ENCODE measurements at regions not wholly inside any gene's neighbourhood (a gene's known extent, or its start where the extent isn't known, plus 50 kb on each side); places are given as distances from the start of the nearest gene placed in this dataset.

DNA sequence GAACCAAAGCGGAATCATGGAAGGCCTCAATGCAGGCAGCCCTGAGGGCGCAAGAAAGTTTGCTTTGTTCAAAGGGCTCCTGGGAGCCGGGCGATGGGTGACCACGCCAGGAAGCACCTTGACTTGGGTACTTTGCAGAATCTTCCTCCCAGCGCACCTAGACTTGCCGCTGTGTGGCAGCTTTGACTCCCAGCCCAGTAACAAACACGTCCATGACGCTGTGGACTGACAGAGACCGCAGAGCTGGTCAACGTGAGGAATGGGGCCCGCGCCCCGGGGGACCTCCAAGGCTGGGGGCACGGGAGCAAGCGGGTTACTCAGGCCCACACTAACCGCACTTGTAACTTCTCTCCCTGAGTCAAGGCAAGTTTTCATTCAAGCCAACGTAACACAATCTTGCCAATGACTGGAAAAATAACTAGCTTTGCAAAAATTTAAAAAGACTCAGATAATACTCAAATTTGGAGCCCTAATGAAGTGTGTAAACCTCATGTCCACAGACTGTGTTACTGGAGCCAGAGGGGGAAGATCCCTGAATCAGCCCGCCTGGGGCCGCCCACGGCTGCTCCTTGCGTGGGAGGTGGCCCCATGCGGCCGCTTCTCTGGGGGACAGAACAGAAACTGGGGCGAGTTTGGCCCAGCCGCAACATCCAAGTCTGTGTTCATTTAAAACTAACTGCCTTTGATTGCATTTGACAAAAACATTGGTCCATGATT lies 130.8 kb downstream of the DNAJB6 start:
- in situ Hi-C loops (cut with HindIII; ENCODE audit: low pct_unique_long_range_greater_than_20kb, low sequenced_read_pairs), result no loop called here
- TF ChIP-seq JUND (IDR thresholded peaks at IDR 0.05; ENCODE audit: low read depth), result no peak
- DNase-seq (ENCODE audit: low read depth in 1 of 2, low spot score in 1 of 2), result peak in 1 of 2 experiments; percentile 33

DNA sequence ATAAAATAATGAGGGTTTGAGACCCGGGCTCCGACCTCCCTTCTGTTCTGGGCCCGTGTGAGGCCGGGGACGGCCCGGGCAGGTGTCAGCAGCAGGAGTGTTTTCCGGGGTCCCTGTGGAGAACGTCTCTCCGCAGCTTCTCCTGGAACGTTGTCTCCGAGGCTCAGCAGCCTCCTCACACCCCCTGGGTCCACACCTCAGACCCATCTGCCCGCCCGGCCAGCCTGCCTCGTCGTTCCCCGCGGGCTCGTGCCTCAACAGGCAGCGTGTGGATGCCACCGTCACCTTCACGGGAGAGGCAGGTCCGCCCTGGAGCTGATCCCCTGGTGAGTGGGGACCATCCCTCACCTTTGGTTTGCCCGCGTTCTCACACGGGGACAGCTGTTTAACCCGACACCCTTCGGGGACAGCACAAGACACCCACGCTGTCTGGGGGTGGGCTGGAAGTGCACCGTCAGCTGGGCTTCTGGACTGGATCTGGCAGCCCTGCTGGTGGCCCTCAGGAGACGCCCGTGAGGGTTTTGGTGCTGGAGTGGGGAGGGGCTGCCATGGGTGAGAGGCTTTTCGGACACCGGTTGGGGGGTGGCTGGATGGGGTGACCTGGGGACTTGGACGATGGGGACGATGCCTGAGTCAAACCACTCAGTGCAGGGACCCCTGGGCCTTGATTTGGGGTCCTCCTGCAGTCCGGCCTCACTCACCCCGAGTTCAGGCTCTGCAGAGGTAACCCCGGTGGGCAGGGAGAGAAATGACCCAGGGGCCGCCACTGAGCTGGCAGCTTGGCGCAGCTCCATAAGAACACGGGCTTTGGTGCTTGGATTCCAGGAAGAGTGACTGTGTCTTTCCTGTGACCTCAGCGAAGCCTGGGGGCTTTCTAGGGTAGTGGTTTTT lies 131.7 kb downstream of the DNAJB6 start:
- in situ Hi-C loops (cut with HindIII; ENCODE audit: low pct_unique_long_range_greater_than_20kb, low sequenced_read_pairs), result no loop called here
- no peak for DNase-seq (ENCODE audit: low read depth in 1 of 2, low spot score in 1 of 2)
- TF ChIP-seq JUND (IDR thresholded peaks at IDR 0.05; ENCODE audit: low read depth), result no peak

DNA sequence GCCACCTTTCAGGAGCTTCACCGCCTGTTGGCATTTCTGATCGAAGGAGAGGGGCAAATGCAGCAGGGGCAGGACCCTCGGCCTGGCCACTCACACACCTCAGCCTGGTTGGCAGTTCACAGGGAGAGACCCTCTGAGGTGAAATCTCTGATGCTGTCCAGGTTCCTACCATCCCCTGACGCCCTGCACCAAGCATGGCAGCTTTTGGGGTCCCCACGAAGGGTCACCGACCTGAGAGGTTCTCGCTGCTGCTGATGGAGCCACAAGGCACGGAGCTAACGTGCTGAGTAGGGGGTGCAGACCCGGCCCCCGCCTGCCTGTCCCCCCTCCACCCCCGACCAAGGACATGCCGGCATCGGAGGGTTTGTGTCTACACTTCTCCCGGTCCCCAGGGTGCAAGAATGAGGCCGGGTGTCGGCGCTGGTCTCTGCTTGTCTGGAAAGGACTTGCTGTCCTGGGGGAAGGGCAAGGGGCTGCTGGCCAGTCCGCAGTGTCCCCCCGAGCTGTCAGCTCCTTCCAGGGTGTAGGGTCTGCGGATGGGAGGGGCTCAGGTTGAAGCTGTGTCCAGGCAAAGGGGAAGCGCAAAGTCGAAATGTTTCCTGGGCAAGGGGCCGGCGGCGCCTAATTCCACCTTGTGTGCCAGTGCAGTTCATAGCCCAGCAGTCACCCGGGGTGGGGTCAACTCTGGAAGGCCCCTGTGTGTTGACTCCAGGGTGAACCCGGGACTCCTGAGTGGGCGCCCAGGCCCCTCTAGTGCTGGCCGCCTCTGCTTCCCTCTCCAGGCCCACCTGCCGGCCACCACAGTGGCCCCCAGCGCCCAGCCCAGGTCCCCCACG lies 132.6 kb downstream of the DNAJB6 start:
- TF ChIP-seq JUND (IDR thresholded peaks at IDR 0.05; ENCODE audit: low read depth), result no peak
- in situ Hi-C loops (cut with HindIII; ENCODE audit: low pct_unique_long_range_greater_than_20kb, low sequenced_read_pairs), result no loop called here
- no peak for DNase-seq (ENCODE audit: low read depth in 1 of 2, low spot score in 1 of 2)

DNA sequence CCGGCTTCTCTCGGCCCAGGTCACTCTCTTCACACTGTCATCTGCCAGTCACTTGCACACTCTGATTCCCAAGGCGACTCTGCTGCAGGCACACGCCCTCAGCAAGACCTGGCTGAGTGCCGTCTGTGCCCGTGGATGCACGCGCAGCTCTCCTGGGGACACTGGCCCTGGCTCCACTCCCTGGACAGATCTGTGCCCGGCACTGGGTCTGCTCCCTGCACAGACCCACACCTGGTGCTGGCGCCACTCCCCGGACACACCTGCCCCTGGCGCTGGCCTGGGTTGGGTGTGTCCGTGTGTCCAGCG lies 133.2 kb downstream of the DNAJB6 start:
- in situ Hi-C loops (cut with HindIII; ENCODE audit: low pct_unique_long_range_greater_than_20kb, low sequenced_read_pairs), result no loop called here
- DNase-seq (ENCODE audit: low read depth in 1 of 2, low spot score in 1 of 2), result no peak
- TF ChIP-seq JUND (IDR thresholded peaks at IDR 0.05; ENCODE audit: low read depth), result no peak

DNA sequence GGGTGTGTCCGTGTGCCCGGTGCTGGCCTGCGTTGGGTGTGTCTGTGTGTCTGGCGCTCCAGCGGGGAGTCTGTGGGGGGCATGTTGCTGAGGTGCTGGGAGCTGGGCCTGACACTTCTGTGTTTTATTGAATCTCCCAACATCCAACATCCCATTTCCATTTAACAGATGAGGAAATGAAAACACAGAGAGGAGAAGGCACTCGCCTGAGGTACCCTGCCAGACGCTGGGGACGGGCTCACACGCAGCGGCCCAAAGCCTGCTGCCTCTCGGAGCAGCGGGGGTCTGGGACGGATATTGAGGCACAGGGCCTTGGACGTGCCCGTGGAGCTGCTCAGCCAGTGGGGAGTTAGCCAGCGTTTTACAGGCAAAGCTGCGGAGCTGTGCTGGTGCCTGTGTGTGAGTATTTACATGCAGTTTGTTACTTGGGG lies 133.9 kb downstream of the DNAJB6 start:
- DNase-seq (ENCODE audit: low read depth in 1 of 2, low spot score in 1 of 2), result no peak
- in situ Hi-C loops (cut with HindIII; ENCODE audit: low pct_unique_long_range_greater_than_20kb, low sequenced_read_pairs), result no loop called here

DNA sequence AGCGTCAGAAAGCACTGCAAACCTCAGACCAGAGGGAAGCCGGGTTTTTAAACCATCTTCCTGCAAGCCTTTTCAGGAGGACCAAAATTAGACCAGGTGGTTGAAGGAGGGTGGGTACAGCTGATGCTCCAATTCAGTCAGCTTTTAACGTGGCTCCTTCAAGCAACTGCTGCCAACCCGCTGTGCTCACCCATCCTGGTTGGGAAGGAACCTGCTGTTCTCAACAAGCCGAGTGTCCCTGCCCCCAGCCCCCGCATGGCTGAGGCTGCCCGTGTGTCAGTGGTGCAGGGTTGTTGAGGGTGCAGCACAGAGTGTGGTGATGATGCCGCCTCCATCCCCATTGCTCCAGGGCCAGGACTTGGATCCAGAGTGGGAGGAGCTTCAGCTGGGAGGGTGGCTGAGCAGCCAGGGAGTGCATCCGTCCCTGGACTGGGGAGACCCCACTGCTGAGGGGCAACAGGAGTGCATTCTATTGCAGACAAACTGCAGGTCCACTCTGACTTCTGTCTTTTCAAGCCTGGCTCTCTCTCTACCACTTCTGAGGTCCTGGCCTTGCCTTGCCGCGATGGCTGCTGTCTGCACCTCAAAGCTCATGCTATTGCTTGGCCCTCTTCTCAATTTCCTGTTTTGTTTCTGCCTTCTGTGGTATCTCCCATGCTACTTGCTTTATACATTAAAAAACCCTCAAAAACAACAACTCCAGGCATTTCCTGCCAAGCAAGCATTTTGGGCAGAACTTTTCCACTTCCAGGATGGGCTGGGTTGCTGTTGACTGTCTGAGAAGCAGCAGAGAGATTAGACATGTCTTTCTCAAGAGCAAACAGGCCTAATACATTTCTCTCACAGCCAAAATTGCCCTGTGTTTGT lies 134.7 kb downstream of the DNAJB6 start:
- TF ChIP-seq JUND (IDR thresholded peaks at IDR 0.05; ENCODE audit: low read depth), result no peak
- DNase-seq (ENCODE audit: low read depth in 1 of 2, low spot score in 1 of 2), result no peak
- in situ Hi-C loops (cut with HindIII; ENCODE audit: low pct_unique_long_range_greater_than_20kb, low sequenced_read_pairs), result no loop called here

More for the DNA sequence above, 133.9 kb downstream of the DNAJB6 start:
- no peak for TF ChIP-seq JUND (IDR thresholded peaks at IDR 0.05; ENCODE audit: low read depth)

DNA sequence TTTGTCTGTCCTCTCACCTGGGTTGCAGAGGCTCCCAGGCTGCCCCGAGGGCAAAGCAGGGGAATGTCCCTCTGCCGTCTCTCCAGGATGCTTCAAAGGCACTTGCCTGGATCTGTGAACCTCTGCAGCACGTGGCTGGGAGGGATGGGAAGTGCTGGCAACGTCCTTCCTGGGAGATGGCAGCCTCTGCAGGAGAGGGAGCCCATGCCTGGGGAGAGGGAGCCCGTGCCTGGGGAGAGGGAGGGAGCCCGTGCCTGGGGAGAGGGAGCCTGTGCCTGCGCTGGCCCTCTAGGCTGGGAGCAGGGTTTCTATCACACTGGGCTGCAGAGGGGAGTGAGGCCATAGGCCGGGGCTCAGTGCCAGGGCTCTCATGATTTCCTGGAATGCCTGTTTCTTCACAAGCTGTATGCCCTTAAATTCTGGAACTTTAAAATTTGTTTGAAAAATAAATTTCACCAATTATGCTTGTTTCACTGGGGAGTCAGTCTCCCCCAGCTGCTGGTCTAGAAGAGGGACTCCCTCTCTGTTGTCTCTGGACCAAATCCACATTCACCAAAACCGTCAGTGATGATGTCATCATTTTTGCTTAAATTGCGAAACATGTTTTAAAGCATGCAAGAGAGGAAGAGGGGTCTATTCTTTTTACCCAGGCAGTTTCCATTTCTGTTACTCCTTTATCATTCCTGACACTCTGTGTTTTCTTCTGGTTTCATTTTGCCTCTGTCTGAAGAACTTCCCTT lies 135.7 kb downstream of the DNAJB6 start:
- DNase-seq (ENCODE audit: low read depth in 1 of 2, low spot score in 1 of 2), result no peak
- no peak for TF ChIP-seq JUND (IDR thresholded peaks at IDR 0.05; ENCODE audit: low read depth)
- in situ Hi-C loops (cut with HindIII; ENCODE audit: low pct_unique_long_range_greater_than_20kb, low sequenced_read_pairs), result no loop called here

DNA sequence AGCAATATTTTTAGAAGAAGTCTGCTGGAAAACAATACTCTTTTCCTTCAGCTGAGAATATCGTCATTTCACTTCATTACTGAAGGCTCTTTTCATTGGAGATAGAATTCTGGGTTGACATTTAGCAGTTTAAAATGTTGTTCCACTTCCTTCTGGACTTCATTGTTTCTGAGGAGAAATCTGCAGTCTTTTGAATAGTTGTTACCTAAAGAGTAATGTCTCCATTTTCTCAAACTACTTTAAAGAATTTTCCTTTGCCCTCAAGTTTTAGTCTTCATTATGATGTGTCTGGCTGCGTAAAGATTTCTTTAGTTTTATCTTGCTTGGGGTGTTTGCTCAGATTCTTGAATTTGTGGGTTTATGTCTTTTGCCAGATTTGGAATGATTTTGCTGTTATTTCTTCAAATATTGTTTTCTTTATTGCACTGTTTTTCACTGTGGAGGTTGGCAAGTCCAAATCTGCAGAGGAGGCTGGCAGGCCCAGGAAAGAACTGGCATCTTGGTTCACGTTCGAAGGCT lies 136.3 kb downstream of the DNAJB6 start:
- in situ Hi-C loops (cut with HindIII; ENCODE audit: low pct_unique_long_range_greater_than_20kb, low sequenced_read_pairs), result no loop called here

DNA sequence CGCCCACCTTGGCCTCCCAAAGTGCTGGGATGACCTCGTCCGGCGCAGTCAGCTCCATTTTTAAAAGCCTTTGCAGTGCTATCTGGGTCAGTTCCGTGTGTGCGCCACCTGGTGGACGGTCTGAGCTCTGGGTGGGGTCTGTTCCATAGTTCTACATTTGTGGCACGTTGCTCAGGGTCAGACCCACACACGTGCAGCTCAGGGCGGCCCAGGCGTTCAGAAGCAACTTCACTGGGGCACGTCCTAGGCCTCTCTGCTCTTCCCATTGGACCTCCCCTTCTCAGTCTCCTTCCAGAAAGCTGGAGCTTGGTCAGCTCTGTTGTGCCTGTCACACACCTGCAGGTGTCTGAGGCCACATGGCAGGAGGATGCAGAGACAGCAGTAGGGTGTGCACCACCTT lies 137.9 kb downstream of the DNAJB6 start:
- in situ Hi-C loops (cut with HindIII; ENCODE audit: low pct_unique_long_range_greater_than_20kb, low sequenced_read_pairs), result no loop called here
- no peak for TF ChIP-seq JUND (IDR thresholded peaks at IDR 0.05; ENCODE audit: low read depth)
- DNase-seq (ENCODE audit: low read depth in 1 of 2, low spot score in 1 of 2), result no peak

More for the DNA sequence above, 136.3 kb downstream of the DNAJB6 start:
- TF ChIP-seq JUND (IDR thresholded peaks at IDR 0.05; ENCODE audit: low read depth), result no peak
- no peak for DNase-seq (ENCODE audit: low read depth in 1 of 2, low spot score in 1 of 2)

DNA sequence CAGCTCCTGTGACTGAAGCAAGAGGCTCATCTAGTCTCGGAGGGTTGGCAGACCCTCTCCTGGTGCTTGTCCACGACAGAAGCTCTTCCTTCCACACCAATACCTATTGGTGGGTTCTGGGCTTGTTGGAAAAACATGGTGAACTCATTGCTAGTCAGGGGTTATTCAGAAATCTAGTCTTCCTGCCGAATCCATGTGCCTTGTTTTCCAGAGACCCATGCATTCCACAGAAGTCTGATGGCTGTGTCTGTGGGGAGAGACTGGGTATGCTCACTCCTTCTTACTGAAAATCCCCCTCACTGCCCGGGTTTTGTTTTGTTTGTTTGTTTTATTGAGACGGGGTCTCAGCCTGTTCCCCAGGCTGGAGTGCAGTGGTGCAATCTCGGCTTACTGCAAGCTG lies 138.3 kb downstream of the DNAJB6 start:
- in situ Hi-C loops (cut with HindIII; ENCODE audit: low pct_unique_long_range_greater_than_20kb, low sequenced_read_pairs), result no loop called here
- DNase-seq (ENCODE audit: low read depth in 1 of 2, low spot score in 1 of 2), result no peak
- no peak for TF ChIP-seq JUND (IDR thresholded peaks at IDR 0.05; ENCODE audit: low read depth)

DNA sequence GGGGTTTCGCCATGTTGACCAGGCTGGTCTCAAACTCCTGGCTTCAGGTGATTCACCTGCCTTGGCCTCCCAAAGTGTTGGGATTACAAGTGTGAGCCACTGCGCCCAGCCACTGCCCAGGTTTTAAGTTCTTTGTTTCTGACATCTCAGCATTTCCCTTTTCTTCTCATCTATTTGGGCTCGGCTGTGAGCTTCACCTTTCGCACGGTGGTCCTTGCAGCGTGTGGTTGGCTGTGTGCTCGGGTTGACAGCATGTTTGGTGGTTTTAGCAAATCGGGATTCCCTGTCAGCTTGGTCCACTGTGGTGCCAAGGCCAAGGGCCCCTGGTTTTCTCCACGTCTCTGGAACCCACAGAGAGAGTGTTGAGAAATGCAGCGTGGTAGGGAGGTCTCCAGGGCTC lies 138.8 kb downstream of the DNAJB6 start:
- in situ Hi-C loops (cut with HindIII; ENCODE audit: low pct_unique_long_range_greater_than_20kb, low sequenced_read_pairs), result no loop called here
- DNase-seq (ENCODE audit: low read depth in 1 of 2, low spot score in 1 of 2), result no peak
- no peak for TF ChIP-seq JUND (IDR thresholded peaks at IDR 0.05; ENCODE audit: low read depth)

All from T47D (cell line).